ENCODE measurements at regions not wholly inside any gene's neighbourhood (a gene's known extent, or its start where the extent isn't known, plus 50 kb on each side); places are given as distances from the start of the nearest gene placed in this dataset.

DNA sequence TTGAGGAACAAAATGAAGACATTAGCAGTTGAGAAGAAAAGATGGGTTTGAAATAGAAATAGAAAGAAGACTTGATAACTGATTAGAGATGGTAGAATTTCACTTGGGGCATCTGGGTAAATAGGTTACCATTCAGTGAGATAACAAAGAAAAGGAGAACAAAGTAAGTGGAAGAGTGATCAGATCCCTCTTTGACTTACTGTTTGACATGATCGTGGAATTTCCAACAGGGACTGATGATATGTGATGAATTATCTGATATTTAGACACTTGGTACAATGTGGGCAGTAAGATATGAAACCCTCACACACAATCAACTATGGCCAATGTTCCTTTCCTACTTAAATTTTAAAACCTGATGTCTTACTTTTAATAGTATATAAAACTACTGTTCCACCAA, 70.1 kb upstream of the STARD4 start:
- DNase-seq (ENCODE audit: low read depth): no peak

DNA sequence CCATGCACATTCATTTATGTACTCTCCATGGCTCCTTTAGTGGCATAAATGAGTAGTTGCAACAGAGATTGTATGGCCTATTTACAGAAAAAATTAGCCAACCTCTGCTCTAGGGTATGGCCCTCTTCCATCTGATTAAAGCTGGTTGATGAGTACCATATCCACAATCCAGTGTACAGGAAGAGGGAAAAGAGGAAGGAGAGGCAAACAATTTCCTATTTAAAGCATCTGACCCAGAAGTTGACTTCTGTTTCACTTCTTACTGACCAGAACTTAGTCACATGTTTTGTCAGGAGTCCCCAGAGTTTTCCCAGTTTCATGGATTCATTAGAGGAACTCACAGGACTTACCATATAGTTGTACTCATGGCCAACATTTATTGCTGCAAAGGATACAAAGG, 68.6 kb upstream of the STARD4 start:
- DNase-seq (ENCODE audit: low read depth): no peak

DNA sequence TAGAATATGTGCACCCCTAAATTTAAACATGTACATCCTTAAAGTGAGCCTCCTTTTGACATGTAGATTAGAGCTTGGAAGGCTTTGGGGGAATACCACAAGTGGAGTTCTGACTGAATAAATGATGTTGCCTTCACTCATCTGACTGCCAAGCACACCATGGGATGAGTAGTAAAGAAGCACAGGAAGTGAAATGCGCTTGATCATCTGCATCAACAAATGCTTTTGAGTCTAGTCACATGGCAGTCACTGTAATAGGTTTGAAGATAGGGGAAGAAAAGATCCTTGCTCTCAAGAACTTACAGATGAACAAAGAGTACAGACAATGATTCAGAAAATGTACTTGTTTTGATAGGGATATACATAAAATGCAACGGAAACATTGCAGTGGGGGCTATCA, 62.0 kb upstream of the STARD4 start:
- DNase-seq (ENCODE audit: low read depth): no peak

DNA sequence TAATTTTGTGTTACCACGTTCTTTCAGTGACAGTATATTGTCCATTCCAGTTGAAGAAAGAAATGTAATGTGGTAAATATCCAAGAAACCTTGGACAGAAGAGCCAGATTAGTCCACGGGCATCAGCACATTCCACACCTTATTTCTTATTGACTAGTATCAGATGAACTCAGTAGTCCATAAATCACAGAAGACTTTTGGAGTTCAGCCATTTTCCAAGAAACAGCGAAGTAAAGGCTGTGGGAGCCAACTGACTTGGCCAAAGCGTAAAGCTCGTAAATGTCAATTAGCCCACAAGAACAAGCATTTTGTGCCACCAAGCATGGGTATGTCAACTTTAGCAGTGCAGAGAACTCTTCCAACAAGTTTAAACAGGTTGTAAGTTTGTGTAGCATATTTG, 60.2 kb upstream of the STARD4 start:
- DNase-seq (ENCODE audit: low read depth): no peak

DNA sequence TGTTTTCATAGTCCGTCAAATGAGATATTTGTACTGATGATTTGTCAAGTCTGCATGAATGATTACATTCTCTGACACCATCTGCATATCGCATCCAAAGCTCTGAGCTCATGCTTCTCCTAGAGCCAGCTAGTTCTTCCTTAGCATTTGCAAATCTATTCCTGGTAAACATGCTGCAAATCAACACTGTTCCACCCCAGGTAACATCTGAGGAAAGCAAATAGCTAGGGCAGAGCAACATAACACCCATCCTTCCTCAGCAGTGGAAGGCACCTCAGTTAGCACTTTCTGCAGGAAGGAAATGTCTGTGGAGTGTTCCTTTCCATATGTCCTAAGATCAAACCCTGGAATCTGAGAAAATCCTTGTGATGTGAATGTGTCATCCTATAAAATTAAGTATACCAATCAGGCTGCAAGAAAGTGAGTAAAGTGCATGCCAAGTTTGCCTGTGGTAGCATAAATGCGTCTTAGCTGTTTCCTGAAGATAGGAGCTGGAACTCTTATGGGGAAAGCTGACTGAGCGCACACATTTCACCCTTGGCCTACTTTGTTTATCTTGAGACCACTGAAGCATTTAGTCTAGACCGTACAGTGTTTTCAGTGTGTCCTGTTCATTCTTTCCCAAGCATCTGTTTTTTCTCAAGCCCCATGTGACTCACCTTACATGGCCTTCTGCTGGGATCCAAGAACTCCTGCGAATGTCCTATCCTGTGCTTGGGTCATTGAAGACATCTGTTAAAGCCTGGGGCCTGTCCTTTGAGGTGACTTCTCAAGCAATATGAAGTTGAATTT, 50.9 kb upstream of the STARD4 start:
- no peak for DNase-seq (ENCODE audit: low read depth)

DNA sequence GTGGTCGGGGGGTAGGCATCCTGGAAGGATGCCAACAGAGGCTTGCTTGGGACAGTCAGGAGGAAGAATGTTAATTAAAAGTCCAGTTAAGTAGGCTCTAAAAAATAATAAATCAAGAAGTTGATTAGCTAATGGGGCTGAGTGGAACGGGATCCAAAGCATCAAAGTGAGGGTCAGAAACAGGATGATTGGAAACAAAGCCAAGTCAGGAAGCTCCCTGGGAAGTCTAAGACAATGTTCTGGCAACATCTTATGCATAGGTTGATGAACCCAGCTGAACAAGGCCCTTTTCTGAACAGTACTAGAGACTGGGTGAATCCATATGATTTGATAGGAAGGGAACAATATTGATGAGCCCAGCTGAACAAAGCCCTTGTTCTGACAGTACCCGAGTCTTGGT, 50.2 kb upstream of the STARD4 start:
- no peak for DNase-seq (ENCODE audit: low read depth)
